HEK293 (cell line): ENCODE measurements at regions not wholly inside any gene's neighbourhood (a gene's known extent, or its start where the extent isn't known, plus 50 kb on each side); places are given as distances from the start of the nearest gene placed in this dataset.

Experiments used
- KLF7 ChIP-seq: fragments of 450-650 bp; formaldehyde crosslinking; IDR thresholded peaks from 2 replicates; pipeline ENCODE4 v1.5.1; 2016; ENCODE audit warnings: missing biosample characterization, missing genetic modification characterization, borderline replicate concordance
- ZNF211 ChIP-seq: fragments of 450-650 bp; formaldehyde crosslinking; IDR thresholded peaks from 2 replicates; pipeline ENCODE4 v1.5.1; 2016; ENCODE audit warnings: low read depth, missing biosample characterization, missing genetic modification characterization
- ZNF248 ChIP-seq: fragments of 450-650 bp; formaldehyde crosslinking; IDR thresholded peaks from 2 replicates; pipeline ENCODE4 v1.5.1; 2017; ENCODE audit warnings: missing biosample characterization, missing genetic modification characterization
- ZNF311 ChIP-seq: fragments of 450-650 bp; formaldehyde crosslinking; IDR thresholded peaks from 2 replicates; pipeline ENCODE4 v1.5.1; 2017; ENCODE audit warnings: missing biosample characterization, missing genetic modification characterization, borderline replicate concordance
- ZNF792 ChIP-seq: fragments of 450-650 bp; formaldehyde crosslinking; IDR thresholded peaks from 2 replicates; pipeline ENCODE4 v1.5.1; 2016; ENCODE audit warnings: missing biosample characterization, missing genetic modification characterization
- ZSCAN16 ChIP-seq: fragments of 450-650 bp; formaldehyde crosslinking; IDR thresholded peaks from 2 replicates; pipeline ENCODE4 v1.5.1; 2016; ENCODE audit warnings: missing biosample characterization, missing genetic modification characterization
- ZXDB ChIP-seq: fragments of 450-650 bp; formaldehyde crosslinking; IDR thresholded peaks from 2 replicates; pipeline ENCODE4 v1.5.1; 2016; ENCODE audit warnings: missing biosample characterization, missing genetic modification characterization
- TF ChIP-seq, protein P1 (sequence below): fragments of 450-650 bp; formaldehyde crosslinking; IDR thresholded peaks from 2 replicates; pipeline ENCODE4 v1.5.1; 2016; ENCODE audit warnings: missing biosample characterization, missing genetic modification characterization
- TF ChIP-seq, protein P2 (sequence below): fragments of 450-650 bp; formaldehyde crosslinking; IDR thresholded peaks from 2 replicates; pipeline ENCODE4 v1.5.1; 2016; ENCODE audit warnings: missing biosample characterization, missing genetic modification characterization
- TF ChIP-seq, protein P3 (sequence below): fragments of 450-650 bp; IDR thresholded peaks from 2 replicates; pipeline ENCODE4 v1.5.1; 2018; ENCODE audit warnings: missing biosample characterization, mild to moderate bottlenecking, missing genetic modification characterization
- TF ChIP-seq, protein P4 (sequence below): fragments of 450-650 bp; formaldehyde crosslinking; IDR thresholded peaks from 2 replicates; pipeline ENCODE4 v1.5.0; 2017; ENCODE audit warnings: missing biosample characterization, missing genetic modification characterization, borderline replicate concordance
- TF ChIP-seq, protein P5 (sequence below): fragments of 450-650 bp; formaldehyde crosslinking; IDR thresholded peaks from 2 replicates; pipeline ENCODE4 v1.5.1; 2016; ENCODE audit warnings: missing biosample characterization, missing genetic modification characterization

DNA sequence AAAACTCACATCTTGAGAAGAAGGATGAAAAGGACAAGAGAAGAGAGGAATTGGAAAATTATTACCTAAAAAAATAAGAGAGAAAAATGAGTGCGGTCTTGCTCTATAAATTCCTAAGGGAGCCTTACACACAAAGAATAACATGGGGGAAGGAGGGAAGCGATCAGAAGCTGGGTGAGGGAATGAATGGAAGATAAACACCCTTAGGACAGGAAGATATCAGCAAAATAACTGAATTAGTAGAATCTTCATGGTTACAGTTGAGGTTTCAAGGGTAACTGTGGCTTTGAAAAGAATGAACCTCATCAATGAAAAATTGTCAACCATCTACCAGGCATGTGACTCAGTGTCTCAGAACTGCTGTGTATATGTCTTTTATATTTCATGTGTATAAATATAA is 192.5 kb upstream of the FOXD3 start:
- TF ChIP-seq, protein P1, sequence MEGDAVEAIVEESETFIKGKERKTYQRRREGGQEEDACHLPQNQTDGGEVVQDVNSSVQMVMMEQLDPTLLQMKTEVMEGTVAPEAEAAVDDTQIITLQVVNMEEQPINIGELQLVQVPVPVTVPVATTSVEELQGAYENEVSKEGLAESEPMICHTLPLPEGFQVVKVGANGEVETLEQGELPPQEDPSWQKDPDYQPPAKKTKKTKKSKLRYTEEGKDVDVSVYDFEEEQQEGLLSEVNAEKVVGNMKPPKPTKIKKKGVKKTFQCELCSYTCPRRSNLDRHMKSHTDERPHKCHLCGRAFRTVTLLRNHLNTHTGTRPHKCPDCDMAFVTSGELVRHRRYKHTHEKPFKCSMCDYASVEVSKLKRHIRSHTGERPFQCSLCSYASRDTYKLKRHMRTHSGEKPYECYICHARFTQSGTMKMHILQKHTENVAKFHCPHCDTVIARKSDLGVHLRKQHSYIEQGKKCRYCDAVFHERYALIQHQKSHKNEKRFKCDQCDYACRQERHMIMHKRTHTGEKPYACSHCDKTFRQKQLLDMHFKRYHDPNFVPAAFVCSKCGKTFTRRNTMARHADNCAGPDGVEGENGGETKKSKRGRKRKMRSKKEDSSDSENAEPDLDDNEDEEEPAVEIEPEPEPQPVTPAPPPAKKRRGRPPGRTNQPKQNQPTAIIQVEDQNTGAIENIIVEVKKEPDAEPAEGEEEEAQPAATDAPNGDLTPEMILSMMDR, result no peak
- TF ChIP-seq ZXDB (tag by site-specific recombination), result no peak
- TF ChIP-seq ZSCAN16, result no peak
- no peak for TF ChIP-seq ZNF248 (tag by site-specific recombination)
- TF ChIP-seq, protein P2, sequence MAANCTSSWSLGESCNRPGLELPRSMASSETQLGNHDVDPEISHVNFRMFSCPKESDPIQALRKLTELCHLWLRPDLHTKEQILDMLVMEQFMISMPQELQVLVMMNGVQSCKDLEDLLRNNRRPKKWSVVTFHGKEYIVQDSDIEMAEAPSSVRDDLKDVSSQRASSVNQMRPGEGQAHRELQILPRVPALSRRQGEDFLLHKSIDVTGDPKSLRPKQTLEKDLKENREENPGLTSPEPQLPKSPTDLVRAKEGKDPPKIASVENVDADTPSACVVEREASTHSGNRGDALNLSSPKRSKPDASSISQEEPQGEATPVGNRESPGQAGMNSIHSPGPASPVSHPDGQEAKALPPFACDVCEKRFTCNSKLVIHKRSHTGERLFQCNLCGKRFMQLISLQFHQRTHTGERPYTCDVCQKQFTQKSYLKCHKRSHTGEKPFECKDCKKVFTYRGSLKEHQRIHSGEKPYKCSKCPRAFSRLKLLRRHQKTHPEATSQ (tag by site-specific recombination), result no peak
- TF ChIP-seq ZNF792, result no peak
- TF ChIP-seq ZNF311 (tag by site-specific recombination), result no peak
- no peak for TF ChIP-seq ZNF211
- TF ChIP-seq, protein P3, sequence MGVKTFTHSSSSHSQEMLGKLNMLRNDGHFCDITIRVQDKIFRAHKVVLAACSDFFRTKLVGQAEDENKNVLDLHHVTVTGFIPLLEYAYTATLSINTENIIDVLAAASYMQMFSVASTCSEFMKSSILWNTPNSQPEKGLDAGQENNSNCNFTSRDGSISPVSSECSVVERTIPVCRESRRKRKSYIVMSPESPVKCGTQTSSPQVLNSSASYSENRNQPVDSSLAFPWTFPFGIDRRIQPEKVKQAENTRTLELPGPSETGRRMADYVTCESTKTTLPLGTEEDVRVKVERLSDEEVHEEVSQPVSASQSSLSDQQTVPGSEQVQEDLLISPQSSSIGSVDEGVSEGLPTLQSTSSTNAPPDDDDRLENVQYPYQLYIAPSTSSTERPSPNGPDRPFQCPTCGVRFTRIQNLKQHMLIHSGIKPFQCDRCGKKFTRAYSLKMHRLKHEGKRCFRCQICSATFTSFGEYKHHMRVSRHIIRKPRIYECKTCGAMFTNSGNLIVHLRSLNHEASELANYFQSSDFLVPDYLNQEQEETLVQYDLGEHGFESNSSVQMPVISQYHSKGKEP (tag by site-specific recombination), result no peak
- TF ChIP-seq, protein P4, sequence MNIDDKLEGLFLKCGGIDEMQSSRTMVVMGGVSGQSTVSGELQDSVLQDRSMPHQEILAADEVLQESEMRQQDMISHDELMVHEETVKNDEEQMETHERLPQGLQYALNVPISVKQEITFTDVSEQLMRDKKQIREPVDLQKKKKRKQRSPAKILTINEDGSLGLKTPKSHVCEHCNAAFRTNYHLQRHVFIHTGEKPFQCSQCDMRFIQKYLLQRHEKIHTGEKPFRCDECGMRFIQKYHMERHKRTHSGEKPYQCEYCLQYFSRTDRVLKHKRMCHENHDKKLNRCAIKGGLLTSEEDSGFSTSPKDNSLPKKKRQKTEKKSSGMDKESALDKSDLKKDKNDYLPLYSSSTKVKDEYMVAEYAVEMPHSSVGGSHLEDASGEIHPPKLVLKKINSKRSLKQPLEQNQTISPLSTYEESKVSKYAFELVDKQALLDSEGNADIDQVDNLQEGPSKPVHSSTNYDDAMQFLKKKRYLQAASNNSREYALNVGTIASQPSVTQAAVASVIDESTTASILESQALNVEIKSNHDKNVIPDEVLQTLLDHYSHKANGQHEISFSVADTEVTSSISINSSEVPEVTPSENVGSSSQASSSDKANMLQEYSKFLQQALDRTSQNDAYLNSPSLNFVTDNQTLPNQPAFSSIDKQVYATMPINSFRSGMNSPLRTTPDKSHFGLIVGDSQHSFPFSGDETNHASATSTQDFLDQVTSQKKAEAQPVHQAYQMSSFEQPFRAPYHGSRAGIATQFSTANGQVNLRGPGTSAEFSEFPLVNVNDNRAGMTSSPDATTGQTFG, result no peak
- TF ChIP-seq, protein P5, sequence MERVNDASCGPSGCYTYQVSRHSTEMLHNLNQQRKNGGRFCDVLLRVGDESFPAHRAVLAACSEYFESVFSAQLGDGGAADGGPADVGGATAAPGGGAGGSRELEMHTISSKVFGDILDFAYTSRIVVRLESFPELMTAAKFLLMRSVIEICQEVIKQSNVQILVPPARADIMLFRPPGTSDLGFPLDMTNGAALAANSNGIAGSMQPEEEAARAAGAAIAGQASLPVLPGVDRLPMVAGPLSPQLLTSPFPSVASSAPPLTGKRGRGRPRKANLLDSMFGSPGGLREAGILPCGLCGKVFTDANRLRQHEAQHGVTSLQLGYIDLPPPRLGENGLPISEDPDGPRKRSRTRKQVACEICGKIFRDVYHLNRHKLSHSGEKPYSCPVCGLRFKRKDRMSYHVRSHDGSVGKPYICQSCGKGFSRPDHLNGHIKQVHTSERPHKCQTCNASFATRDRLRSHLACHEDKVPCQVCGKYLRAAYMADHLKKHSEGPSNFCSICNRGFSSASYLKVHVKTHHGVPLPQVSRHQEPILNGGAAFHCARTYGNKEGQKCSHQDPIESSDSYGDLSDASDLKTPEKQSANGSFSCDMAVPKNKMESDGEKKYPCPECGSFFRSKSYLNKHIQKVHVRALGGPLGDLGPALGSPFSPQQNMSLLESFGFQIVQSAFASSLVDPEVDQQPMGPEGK (tag by site-specific recombination), result no peak
- TF ChIP-seq KLF7 (tag by site-specific recombination), result no peak
